A549 (cell line): ENCODE measurements at regions not wholly inside any gene's neighbourhood (a gene's known extent, or its start where the extent isn't known, plus 50 kb on each side); places are given as distances from the start of the nearest gene placed in this dataset.

Source experiments
- ATAC-seq, 2 experiments: fragments of 200-7000 bp in 1 of 2; fragments of >200 bp in 1 of 2; cut with Nextera tagmentation in 1 of 2; cut with Tn5 transposase in 1 of 2; 3 replicates each; pipeline versions ENCODE4 v1.8.0 to v1.9.1; 2018 to 2020; ENCODE audit warnings: mild to moderate bottlenecking in 1 of 2, moderate library complexity in 1 of 2
- CTCF ChIA-PET: fragments of 300-600 bp; sonication (Branson Sonifier 250); formaldehyde crosslinking; extraction: SDS; loops from one replicate; lab custom pipeline; 2021; ENCODE audit warnings: antibody characterized with exemption, inconsistent platforms; lab: Yijun Ruan, JAX
- POLR2A ChIA-PET: fragments of 350-600 bp; formaldehyde crosslinking; extraction: SDS; loops from one replicate; lab custom pipeline; 2021; ENCODE audit warnings: antibody characterized with exemption, inconsistent platforms; lab: Yijun Ruan, JAX
- DNase-seq, 2 experiments: peaks; one replicate each; pipeline versions ENCODE4 v3.0.0 to v3.0.0-alpha.2; 2011 to 2016; ENCODE audit warnings: low read depth in 1 of 2, low spot score in 1 of 2
- FAIRE-seq: peaks from 2 replicates; lab custom pipeline; 2011; peaks lifted over from hg19 to GRCh38; lab: Jason Lieb, UNC
- H3K27ac ChIP-seq, 2 experiments: fragments of >200 bp; sonication (Bioruptor Twin); formaldehyde crosslinking; 3 replicates each; pipeline ENCODE4 v1.5.1; 2016 to 2017
- H3K4me1 ChIP-seq: fragments of >200 bp; sonication (Bioruptor Twin); formaldehyde crosslinking; 3 replicates; pipeline ENCODE4 v1.6.1; 2016
- H3K4me2 ChIP-seq: fragments of >200 bp; sonication (Bioruptor Twin); formaldehyde crosslinking; 3 replicates; pipeline ENCODE4 v1.6.1; 2016
- H3K4me3 ChIP-seq: fragments of >200 bp; sonication (Bioruptor Twin); formaldehyde crosslinking; 3 replicates; pipeline ENCODE4 v1.5.1; 2016
- H3K9me3 ChIP-seq: fragments of >200 bp; sonication (Bioruptor Twin); formaldehyde crosslinking; 3 replicates; pipeline ENCODE4 v1.6.1; 2016
- ATOH8 ChIP-seq: fragments of 250-450 bp; sonication (Bioruptor Pico); IDR thresholded peaks from 2 replicates; pipeline ENCODE4 v1.5.0; 2020; ENCODE audit warnings: low read depth, mild to moderate bottlenecking, moderate library complexity
- BCL3 ChIP-seq: fragments of >200 bp; sonication (Bioruptor Twin); formaldehyde crosslinking; IDR thresholded peaks from 3 replicates; pipeline ENCODE4 v1.6.1; 2016
- CBX8 ChIP-seq: fragments of 200-600 bp; sonication (generic); IDR thresholded peaks from 2 replicates; pipeline ENCODE4 v1.6.1; 2016
- EHF ChIP-seq: fragments of 250-450 bp; sonication (Bioruptor Pico); IDR thresholded peaks from 2 replicates; pipeline ENCODE4 v1.5.0; 2020; ENCODE audit warnings: mild to moderate bottlenecking
- ESRRA ChIP-seq: fragments of 150-350 bp; IDR thresholded peaks from 2 replicates; pipeline ENCODE4 v1.6.1; 2014; ENCODE audit warnings: mild to moderate bottlenecking, low read length, borderline replicate concordance
- FOSB ChIP-seq: fragments of 250-450 bp; sonication (Bioruptor Pico); IDR thresholded peaks from 2 replicates; pipeline ENCODE4 v1.5.0; 2020; ENCODE audit warnings: mild to moderate bottlenecking, moderate library complexity
- FOXS1 ChIP-seq: fragments of 250-450 bp; sonication (Bioruptor Pico); IDR thresholded peaks from 2 replicates; pipeline ENCODE4 v1.5.0; 2020; ENCODE audit warnings: mild to moderate bottlenecking, moderate library complexity
- GATA3 ChIP-seq: IDR thresholded peaks from 2 replicates; pipeline ENCODE4 v1.6.1; 2012; ENCODE audit warnings: borderline replicate concordance
- HOXB5 ChIP-seq: fragments of 250-450 bp; sonication (Bioruptor Pico); IDR thresholded peaks from 2 replicates; pipeline ENCODE4 v1.5.0; 2020; ENCODE audit warnings: mild to moderate bottlenecking, moderate library complexity
- JUN ChIP-seq, 2 experiments: fragments of >200 bp; sonication (Bioruptor Twin); formaldehyde crosslinking; IDR thresholded peaks; 2 replicates in 1 of 2; 3 replicates in 1 of 2; pipeline ENCODE4 v1.6.1; 2016 to 2017
- MAX ChIP-seq: IDR thresholded peaks from 2 replicates; pipeline ENCODE4 v1.6.1; 2012
- NFE2L2 ChIP-seq: fragments of 150-350 bp; conservative IDR thresholded peaks from 2 replicates; pipeline ENCODE4 v1.6.1; 2014; ENCODE audit warnings: low read length
- NPAS2 ChIP-seq: fragments of 250-450 bp; sonication (Bioruptor Pico); IDR thresholded peaks from 2 replicates; pipeline ENCODE4 v1.8.0; 2022; ENCODE audit warnings: mild to moderate bottlenecking, moderate library complexity, borderline replicate concordance
- PHF8 ChIP-seq: fragments of 200-600 bp; sonication (generic); IDR thresholded peaks from 2 replicates; pipeline ENCODE4 v1.6.1; 2016; ENCODE audit warnings: low read depth, mild to moderate bottlenecking, antibody characterized with exemption, moderate library complexity, borderline replicate concordance
- POLR2A ChIP-seq: IDR thresholded peaks from 2 replicates; pipeline ENCODE4 v1.6.1; 2012; ENCODE audit warnings: mild to moderate bottlenecking, low read length
- REST ChIP-seq: fragments of 200-600 bp; sonication (generic); IDR thresholded peaks from 2 replicates; pipeline ENCODE4 v1.6.1; 2016; ENCODE audit warnings: antibody characterized with exemption, mild to moderate bottlenecking, moderate library complexity
- SMC3 ChIP-seq: fragments of >200 bp; sonication (Bioruptor Twin); formaldehyde crosslinking; IDR thresholded peaks from 3 replicates; pipeline ENCODE4 v1.6.1; 2018; ENCODE audit warnings: inconsistent platforms
- SREBF2 ChIP-seq: fragments of 450-650 bp; IDR thresholded peaks from 2 replicates; pipeline ENCODE4 v1.6.1; 2014; ENCODE audit warnings: mild to moderate bottlenecking, moderate library complexity
- TP53 ChIP-seq: fragments of 250-450 bp; sonication (Bioruptor Pico); IDR thresholded peaks from 2 replicates; pipeline ENCODE4 v1.5.0; 2021; ENCODE audit warnings: mild to moderate bottlenecking, moderate library complexity
- ZC3H11A ChIP-seq: fragments of 450-650 bp; IDR thresholded peaks from 2 replicates; pipeline ENCODE4 v1.6.1; 2014; ENCODE audit warnings: antibody characterized with exemption, mild to moderate bottlenecking
- WGBS: methylation state at CpG from one replicate; pipeline ENCODE4 v1.1.6; 2017; ENCODE audit errors: missing lambda C conversion rate; 5-methylcytosine and 5-hydroxymethylcytosine counted together
- TF ChIP-seq, protein P1 (sequence below): fragments of >200 bp; sonication (Bioruptor Twin); formaldehyde crosslinking; IDR thresholded peaks from 2 replicates; pipeline ENCODE4 v1.6.1; 2016

GRCh38 chr18:11544060-11544633, 65.2 kb upstream of the SLC35G4 start:
- Histone ChIP-seq H3K4me1 (no peaks in the 10 kb centered on the region), H3K27ac (no peak overlapping the region), H3K4me2 (no peak overlapping the region)
- no peak for ATAC-seq
- WGBS, result 53% methylated on average over 4 of the region's 4 CpGs
- no peak for TF ChIP-seq PHF8
- no peak for TF ChIP-seq TP53 (CRISPR knock-in tag)
- no peak for TF ChIP-seq FOSB (CRISPR knock-in tag)
- no peak for TF ChIP-seq POLR2A
- no peak for TF ChIP-seq NFE2L2
- no peak for TF ChIP-seq EHF (CRISPR knock-in tag)
- TF ChIP-seq ESRRA, result no peak
- TF ChIP-seq HOXB5 (CRISPR knock-in tag), result no peak
- TF ChIP-seq CBX8, result no peak
- TF ChIP-seq, all 56 proteins: peak for 0
- no peak overlapping the region for H3K4me3 ChIP-seq
- peaks cover 3% of the 10 kb centered on the region; the same call in 2 of the 3 replicates for H3K9me3 ChIP-seq
- CTCF ChIA-PET, result interaction anchor here (1.7 kb wide), 1 partner anchor 9 kb away, joined by 4 read pairs; no protein-coding TSS in a partner anchor
- FAIRE-seq, result no peak
- peak in 1 of 2 experiments; percentile 4 for DNase-seq
- POLR2A ChIA-PET, result no interaction called here

DNA sequence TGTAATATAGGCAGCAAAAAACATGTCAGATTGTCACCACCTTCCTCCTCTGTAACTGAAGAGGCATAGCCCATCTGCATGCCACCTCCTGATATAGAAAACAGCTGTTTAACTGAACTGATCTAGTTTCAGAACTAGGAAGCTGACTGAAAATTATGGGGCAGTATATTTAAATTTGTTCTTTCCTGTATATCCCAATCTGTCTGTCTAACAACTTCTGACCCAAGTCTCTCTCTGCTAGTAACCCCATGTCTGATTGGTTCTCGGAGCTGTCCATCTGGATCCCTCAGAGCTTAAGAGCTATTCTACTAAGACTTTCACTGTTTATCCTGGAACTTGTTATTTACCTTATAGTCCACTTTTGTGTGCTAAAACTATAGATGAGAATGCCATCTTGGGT, 68.2 kb upstream of the SLC35G4 start:
- no peak for FAIRE-seq

More for the DNA sequence above, 68.2 kb upstream of the SLC35G4 start:
- no peak for DNase-seq
- POLR2A ChIA-PET, result no interaction called here
- no peak overlapping the region for H3K27ac ChIP-seq
- no peak for TF ChIP-seq JUN (IDR thresholded peaks at IDR 0.05)
- TF ChIP-seq NPAS2 (CRISPR knock-in tag), result no peak
- TF ChIP-seq BCL3, result no peak
- no peak for TF ChIP-seq ATOH8 (CRISPR knock-in tag)
- TF ChIP-seq, protein P1, sequence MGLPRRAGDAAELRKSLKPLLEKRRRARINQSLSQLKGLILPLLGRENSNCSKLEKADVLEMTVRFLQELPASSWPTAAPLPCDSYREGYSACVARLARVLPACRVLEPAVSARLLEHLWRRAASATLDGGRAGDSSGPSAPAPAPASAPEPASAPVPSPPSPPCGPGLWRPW, result no peak
- TF ChIP-seq REST, result no peak
- no peak for TF ChIP-seq SREBF2
- TF ChIP-seq SMC3, result no peak
- TF ChIP-seq FOXS1 (CRISPR knock-in tag), result no peak
- no peak for TF ChIP-seq ZC3H11A
- no peak for TF ChIP-seq GATA3
- no peak for TF ChIP-seq ESRRA
- TF ChIP-seq MAX, result no peak
- TF ChIP-seq, all 56 proteins: peak for 0
- Histone ChIP-seq H3K4me1 (no peaks in the 10 kb centered on the region), H3K4me2 (no peak overlapping the region), H3K4me3 (no peak overlapping the region), H3K9me3 (peaks cover 3% of the 10 kb centered on the region; the same call in 2 of the 3 replicates)
- ATAC-seq, result no peak
- 65% methylated on average over 1 of the region's 1 CpG for WGBS
- CTCF ChIA-PET, result interaction anchor here (2.3 kb wide), 1 partner anchor 11 kb away, joined by 17 read pairs; no protein-coding TSS in a partner anchor
